Skin epidermis (tissue), 12 donors: ENCODE measurements at regions not wholly inside any gene's neighbourhood (a gene's known extent, or its start where the extent isn't known, plus 50 kb on each side); places are given as distances from the start of the nearest gene placed in this dataset.
"Not testable (repeated sequence)": the region's sequence is repeated elsewhere in the genome, so short reads cannot be mapped to it uniquely, and the experiment has no call there.

Source experiments
- H3K27ac ChIP-seq, 21 experiments: fragments of 200-600 bp; sonication (generic) in 11 of 21; one replicate each; pipeline ENCODE4 v1.5.0; 2020; ENCODE audit warnings: mild to moderate bottlenecking in 3 of 21, inconsistent platforms in 2 of 21, moderate library complexity in 2 of 21
- H3K4me3 ChIP-seq, 7 experiments: fragments of 200-600 bp; sonication (generic) in 2 of 7; one replicate each; pipeline ENCODE4 v1.5.0; 2020; ENCODE audit warnings: inconsistent platforms in 2 of 7, mild to moderate bottlenecking in 2 of 7, moderate library complexity in 1 of 7

DNA sequence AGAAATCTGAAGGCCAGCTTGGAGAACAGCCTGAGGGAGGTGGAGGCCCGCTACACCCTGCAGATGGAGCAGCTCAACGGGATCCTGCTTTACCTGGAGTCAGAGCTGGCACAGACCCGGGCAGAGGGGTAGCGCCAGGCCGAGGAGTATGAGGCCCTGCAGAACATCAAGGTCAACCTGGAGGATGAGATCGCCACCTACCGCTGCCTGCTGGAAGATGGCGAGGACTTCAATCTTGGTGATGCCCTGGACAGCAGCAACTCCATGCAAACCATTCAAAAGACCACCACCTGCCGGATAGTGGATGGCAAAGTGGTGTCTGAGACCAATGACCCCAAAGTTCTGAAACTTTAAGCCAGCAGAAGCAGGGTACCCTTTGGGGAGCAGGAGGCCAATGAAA is 318.4 kb downstream of the ZFHX3 start:
- not testable (repeated sequence) for H3K27ac ChIP-seq, H3K4me3 ChIP-seq

DNA sequence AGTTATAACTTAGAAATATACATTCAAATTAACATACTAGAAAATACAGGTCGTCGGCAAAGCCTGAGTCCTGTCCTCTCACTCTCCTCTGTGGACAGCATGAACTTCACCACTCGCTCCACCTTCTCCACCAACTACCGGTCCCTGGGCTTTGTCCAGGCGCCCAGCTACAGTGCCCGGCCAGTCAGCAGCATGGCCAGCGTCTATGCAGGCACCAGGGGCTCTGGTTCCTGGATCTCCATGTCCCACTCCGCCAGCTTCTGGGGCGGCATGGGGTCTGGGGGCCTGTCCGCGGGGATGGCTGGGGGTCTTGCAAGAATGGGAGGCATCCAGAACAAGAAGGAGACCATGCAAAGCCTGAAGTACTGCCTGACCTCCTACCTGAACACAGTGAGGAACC is 319.4 kb downstream of the ZFHX3 start:
- Histone ChIP-seq H3K27ac (no peak overlapping the region), H3K4me3 (no peak overlapping the region)

- no peak overlapping the region for H3K27ac ChIP-seq
Measured at GRCh38 chr16:72727565-72727964, 320.4 kb downstream of the ZFHX3 start.

GRCh38 chr16:72725643-72726042 is 322.3 kb downstream of the ZFHX3 start:
- H3K4me3 ChIP-seq: no peak overlapping the region
- H3K27ac ChIP-seq: no peak overlapping the region

More at GRCh38 chr16:72727565-72727964, 320.4 kb downstream of the ZFHX3 start:
- no peak overlapping the region for H3K4me3 ChIP-seq

DNA sequence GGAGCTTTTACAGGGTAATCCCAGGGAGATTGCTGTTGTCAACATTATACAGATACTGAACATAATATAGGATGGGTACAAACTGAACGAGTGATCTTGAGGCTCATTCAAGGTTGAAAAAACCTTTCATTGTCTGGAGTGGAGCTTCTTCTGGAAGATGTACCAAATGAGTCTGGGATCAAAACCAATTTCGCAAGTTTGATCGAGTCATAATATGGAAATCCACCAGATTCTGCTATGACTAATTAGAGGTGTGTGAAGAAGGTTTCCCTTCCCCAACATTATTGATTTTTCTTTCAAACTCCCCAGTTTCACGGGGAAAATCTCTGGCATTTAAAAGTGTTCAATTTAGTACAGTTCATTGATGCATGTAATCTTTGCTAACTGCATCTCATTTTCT is 324.1 kb downstream of the ZFHX3 start:
- H3K4me3 ChIP-seq: no peak overlapping the region
- no peak overlapping the region for H3K27ac ChIP-seq

- Histone ChIP-seq H3K27ac (no peak overlapping the region), H3K4me3 (no peak overlapping the region)
Measured at GRCh38 chr16:72722552-72722951, 325.4 kb downstream of the ZFHX3 start.

DNA sequence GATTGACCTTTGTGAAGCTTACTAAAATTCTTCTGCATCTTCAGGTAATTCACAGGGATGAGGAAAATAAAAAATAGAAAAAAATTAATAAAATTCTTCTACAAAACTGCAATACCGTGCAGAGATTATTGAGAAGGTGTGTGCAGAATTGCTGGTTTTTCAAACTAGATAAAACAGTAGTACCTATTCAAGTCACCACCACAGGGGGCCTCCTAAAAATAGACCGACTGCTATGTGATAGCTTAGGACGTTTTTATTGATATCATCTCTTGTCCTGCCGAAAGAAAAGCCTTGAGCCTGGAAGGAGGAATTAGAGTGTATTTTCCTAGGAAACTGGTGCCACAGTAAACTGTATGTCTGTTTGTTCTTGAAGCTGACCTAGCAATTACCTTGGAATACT is 325.9 kb downstream of the ZFHX3 start:
- H3K4me3 ChIP-seq: no peak overlapping the region
- H3K27ac ChIP-seq: no peak overlapping the region

GRCh38 chr16:72715267-72715666 is 332.7 kb downstream of the ZFHX3 start:
- Histone ChIP-seq H3K4me3 (no peak overlapping the region), H3K27ac (no peak overlapping the region)

- Histone ChIP-seq H3K4me3 (no peak overlapping the region), H3K27ac (no peak overlapping the region)
Measured at GRCh38 chr16:72711823-72712222, 336.1 kb downstream of the ZFHX3 start.

GRCh38 chr16:72705801-72706200 is 342.1 kb downstream of the ZFHX3 start:
- no peak overlapping the region for H3K4me3 ChIP-seq
- no peak overlapping the region for H3K27ac ChIP-seq

- no peak overlapping the region for H3K27ac ChIP-seq
- H3K4me3 ChIP-seq: no peak overlapping the region
Measured at GRCh38 chr16:72704746-72705372, 343.1 kb downstream of the ZFHX3 start.

DNA sequence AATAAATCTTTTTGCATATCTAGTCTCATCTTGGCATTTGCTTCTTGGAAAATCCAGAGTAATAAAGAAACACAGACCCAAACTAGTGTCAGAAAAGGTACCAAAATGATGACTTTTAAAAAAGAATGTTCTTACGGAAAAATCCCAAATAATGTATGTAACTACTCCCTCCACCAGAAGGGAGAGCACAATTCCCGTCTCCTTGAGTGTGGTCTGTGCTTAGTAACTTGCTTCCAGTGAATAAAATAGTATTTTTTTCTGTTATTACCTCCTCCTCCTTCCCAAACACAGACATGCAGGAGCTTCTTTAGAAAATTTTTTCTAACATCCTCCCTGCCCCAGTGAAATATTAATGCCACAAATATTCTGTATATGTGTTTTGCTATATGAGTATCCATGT is 358.1 kb downstream of the ZFHX3 start:
- no peak overlapping the region for H3K27ac ChIP-seq
- no peak overlapping the region for H3K4me3 ChIP-seq

DNA sequence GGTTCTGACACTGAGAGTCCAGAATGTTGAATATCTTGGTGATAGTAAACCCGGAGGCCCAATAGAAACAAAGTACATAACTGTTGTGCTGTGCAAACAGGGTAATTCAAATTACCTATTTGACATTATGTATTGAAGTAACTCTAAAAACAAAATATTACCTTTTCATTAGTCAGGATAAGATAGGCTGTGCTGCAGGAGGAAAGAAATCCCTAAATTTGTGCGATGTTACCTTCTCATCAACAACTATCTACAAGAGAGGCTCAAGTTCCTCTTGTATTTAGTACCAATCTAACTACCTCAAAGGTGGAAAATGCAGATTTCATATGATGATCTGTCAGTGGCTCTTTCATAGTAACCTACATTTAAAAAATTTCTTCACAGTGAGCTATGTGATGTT is 367.2 kb downstream of the ZFHX3 start:
- Histone ChIP-seq H3K27ac (no peak overlapping the region), H3K4me3 (no peak overlapping the region)

DNA sequence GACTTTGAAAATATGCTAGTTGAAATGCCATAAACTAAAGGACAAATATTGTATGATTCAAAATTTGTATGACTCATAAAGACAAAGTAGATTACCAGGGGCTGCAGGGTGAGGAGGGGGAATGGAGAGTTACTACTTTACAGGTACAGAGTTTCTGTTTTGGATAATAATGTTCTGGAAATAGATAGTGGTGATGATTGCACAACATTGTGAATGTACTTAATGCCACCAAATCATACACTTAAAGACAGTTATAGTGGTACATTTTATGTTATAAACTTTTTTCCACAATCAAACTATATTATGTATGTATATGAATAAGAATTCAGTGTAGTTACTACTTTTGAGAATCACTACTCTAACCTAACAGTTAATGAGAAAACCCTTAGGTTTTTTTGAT is 368.1 kb downstream of the ZFHX3 start:
- no peak overlapping the region for H3K27ac ChIP-seq
- H3K4me3 ChIP-seq: no peak overlapping the region

DNA sequence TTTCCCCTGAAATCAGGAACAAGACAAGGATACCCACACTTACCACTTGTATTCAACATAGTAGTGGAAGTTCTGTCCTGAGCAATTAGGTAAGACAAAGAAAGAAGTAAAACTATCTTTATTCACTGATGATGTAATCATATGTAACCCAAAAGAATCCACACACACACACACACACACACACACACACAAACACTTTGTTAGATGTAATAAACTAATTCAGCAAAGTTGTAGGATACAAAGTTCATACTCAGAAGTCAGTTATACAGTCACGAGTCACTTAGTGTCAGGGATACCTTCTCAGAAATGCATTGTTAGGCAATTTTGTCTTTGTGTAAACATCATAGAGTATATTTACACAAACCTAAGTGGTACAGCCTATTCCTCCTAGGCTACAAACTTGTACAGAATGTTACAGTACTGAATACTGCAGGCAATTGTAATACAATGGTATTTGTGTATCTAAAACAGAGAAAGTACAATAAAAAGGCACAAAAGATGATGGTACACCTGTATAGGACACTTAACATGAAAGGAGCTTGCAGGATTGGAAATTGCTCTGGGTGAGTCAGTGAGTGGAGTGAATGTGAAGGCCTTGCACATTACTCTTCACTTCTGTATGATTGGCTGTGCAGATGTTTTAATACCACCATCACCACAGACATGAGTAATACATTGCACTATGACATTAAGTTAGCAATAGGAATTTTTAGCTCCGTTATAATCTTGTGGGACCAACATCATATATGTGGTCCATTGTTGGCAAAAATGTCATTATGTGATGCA is 370.1 kb downstream of the ZFHX3 start:
- no peak overlapping the region for H3K4me3 ChIP-seq
- H3K27ac ChIP-seq: no peak overlapping the region

DNA sequence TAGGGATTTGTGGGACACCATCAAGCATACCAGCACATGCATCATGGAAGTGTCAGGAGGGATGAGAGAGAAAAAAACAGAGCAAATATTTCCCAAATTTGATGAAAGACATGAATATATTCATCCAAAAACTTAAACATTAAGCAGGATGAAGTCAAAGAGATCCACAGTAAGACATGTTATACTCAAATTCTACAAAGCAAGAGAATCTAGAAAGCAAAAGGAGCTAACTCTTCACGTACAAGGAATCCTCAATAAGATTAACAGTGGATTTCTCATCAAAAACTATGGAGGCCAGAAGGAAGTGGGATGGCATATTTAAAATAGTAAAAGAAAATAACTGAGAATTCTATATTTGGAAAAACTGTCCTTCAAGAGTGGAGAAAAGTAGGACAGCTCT is 374.8 kb downstream of the ZFHX3 start:
- Histone ChIP-seq H3K27ac (no peak overlapping the region), H3K4me3 (no peak overlapping the region)

- Histone ChIP-seq H3K4me3 (no peak overlapping the region), H3K27ac (no peak overlapping the region)
Measured at GRCh38 chr16:72666267-72666666, 381.7 kb downstream of the ZFHX3 start.

- peak overlapping the region in 4 of 7 experiments; percentile 64 to 86 (median 80) for H3K4me3 ChIP-seq
- H3K27ac ChIP-seq: peak overlapping the region in 5 of 21 experiments; percentile 60 to 80 (median 64)
Measured at GRCh38 chr16:72665701-72666100, 382.2 kb downstream of the ZFHX3 start.

DNA sequence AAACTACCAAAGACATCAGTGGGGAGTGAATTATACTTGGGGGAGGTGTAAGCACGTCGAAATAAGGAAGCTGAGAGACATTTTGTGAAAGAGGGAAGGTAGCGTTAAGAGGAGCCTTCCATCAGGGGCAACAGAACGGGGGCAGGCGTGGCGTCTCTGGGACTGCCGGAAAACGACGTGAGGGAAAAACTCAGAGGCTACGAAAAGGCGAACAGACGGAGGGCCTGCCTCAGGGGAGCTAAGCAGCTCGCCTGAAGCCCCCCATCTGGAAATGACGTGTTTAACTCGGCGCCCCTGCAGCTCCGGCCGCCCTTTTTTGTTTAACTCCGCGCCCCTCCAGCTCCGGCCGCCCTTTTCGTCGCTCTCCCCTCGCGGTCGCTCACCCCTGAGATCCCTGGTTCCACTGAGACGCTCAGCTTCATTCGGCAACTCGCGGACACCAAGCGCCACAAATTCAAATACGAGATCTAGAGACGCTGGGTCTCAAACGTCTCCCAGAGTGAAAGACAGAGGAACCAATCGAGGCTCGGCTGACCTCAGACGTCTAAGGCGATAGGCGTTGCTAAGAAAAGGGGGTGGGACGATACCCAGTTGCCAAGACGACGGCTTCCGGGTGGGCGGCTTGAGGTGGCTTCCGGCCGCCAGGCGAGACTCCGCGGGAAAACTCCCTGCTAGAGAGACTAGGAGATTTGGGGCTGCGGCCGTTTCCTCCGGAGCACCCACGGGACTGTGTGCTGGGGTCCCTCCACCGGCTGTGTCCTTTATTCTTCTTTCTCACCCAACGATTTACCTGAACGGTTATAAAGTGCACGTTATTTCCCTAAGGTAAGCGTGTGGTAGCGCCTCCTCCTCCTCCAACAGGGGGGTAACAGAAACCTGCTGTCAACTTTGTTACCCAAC is 383.2 kb downstream of the ZFHX3 start:
- Histone ChIP-seq H3K27ac (peak overlapping the region in 18 of 21 experiments; percentile 17 to 80 (median 64)), H3K4me3 (peak overlapping the region; percentile 64 to 96 (median 86))

GRCh38 chr16:72664056-72664508 is 383.8 kb downstream of the ZFHX3 start:
- H3K4me3 ChIP-seq: peak overlapping the region; percentile 64 to 96 (median 86)
- peak overlapping the region in 11 of 21 experiments; percentile 48 to 80 (median 67) for H3K27ac ChIP-seq
